ENCODE measurements at regions not wholly inside any gene's neighbourhood (a gene's known extent, or its start where the extent isn't known, plus 50 kb on each side); places are given as distances from the start of the nearest gene placed in this dataset.

DNA sequence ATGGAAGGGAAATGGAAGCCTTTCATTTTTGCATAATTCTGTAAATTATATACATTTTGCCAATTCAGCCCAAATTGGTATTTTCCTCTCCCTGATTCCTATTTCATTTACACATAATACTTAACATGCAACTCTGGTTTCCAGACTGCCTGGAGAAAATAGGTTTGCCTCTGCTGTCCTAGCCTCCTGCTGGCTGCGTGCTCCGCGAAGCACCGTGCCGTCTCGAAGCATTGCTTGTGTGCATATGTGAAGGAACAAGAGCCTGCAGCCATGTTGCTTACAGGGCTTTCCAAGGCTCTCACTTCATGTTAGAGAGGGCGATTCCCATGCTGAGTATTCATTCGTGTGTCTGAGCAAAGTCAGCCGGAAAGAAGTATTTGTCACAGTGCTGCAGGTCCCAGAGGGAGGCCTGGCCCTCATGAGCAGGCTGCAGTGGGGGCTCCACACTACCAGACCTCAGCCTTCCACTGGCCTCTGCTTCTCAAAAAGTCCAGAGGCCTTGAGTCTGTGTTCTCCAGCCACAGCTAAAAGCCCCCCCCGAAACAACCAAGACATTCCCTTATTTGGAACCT is 66.5 kb downstream of the CLRN3 start:
- Histone ChIP-seq H3K9me3 (no peaks in the 10 kb centered on the region), H3K27ac (no peak overlapping the region), H3K36me3 (no peaks in the 10 kb centered on the region), H3K4me3 (replicated peaks in 1 of 3) (no peak overlapping the region), H3K4me1 (no peaks in the 10 kb centered on the region), H3K27me3 (no peaks in the 10 kb centered on the region)
- intact Hi-C loops (cut with DNase I), result no loop called here
- no peak for TF ChIP-seq POLR2A (IDR thresholded peaks at IDR 0.05)
- TF ChIP-seq, protein P1, sequence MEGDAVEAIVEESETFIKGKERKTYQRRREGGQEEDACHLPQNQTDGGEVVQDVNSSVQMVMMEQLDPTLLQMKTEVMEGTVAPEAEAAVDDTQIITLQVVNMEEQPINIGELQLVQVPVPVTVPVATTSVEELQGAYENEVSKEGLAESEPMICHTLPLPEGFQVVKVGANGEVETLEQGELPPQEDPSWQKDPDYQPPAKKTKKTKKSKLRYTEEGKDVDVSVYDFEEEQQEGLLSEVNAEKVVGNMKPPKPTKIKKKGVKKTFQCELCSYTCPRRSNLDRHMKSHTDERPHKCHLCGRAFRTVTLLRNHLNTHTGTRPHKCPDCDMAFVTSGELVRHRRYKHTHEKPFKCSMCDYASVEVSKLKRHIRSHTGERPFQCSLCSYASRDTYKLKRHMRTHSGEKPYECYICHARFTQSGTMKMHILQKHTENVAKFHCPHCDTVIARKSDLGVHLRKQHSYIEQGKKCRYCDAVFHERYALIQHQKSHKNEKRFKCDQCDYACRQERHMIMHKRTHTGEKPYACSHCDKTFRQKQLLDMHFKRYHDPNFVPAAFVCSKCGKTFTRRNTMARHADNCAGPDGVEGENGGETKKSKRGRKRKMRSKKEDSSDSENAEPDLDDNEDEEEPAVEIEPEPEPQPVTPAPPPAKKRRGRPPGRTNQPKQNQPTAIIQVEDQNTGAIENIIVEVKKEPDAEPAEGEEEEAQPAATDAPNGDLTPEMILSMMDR (IDR thresholded peaks at IDR 0.05), result no peak
- DNase-seq, result no peak
- 69% methylated on average over 9 to 10 of the region's 10 CpGs for WGBS, 2 donors

DNA sequence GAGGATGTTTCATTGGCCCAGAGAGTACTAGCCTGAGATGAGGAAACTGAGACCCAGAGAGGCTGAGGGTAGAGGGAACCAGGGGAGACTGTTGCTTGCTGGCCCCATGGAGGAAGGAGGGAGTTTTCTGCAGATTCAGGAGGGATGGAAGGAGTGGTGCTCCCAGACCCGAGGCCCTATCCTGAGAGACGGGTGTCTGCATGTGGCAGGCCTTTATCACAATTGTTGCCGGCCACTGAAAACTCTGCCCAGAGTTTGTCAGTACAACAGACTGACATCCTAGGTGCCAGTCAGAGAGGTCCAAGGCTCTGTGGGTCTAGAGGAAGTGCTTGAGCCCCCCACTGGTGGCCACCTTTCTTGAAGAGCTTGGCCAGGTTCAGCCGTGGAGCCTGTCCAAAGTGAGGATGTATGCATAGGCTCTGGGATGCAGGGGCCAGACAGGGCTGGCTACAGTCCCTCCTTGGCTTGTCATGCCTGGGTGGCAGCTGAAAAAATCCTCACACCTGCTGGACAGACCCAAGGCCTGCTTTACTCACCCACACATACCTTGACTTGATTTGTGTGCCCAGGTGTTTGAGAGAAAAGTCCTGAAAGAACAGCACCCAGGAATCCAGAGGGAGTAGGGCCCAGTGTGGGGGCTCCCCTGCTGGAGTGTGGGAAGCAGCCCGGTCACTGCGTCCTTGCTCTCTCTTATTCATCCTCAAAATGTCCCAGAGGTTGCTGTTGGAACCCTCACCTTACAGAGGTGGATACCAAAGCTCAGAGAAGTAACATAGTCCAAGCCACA is 65.2 kb downstream of the CLRN3 start:
- WGBS, 2 donors, result 65 to 80% methylated on average over 5 to 6 of the region's 6 CpGs
- Histone ChIP-seq H3K27ac (no peak overlapping the region), H3K9me3 (no peaks in the 10 kb centered on the region), H3K4me3 (replicated peaks in 1 of 3) (no peak overlapping the region), H3K27me3 (no peaks in the 10 kb centered on the region), H3K4me1 (peaks cover 0 to under 1% of the 10 kb centered on the region in 2 donors), H3K36me3 (no peaks in the 10 kb centered on the region)
- TF ChIP-seq, protein P1 (IDR thresholded peaks at IDR 0.05), result no peak
- TF ChIP-seq POLR2A (IDR thresholded peaks at IDR 0.05), result no peak
- intact Hi-C loops (cut with DNase I), result no loop called here
- DNase-seq, result no peak

Data from thyroid gland (tissue), 4 donors.